Suprapubic skin (tissue), 4 donors: ENCODE measurements at regions not wholly inside any gene's neighbourhood (a gene's known extent, or its start where the extent isn't known, plus 50 kb on each side); places are given as distances from the start of the nearest gene placed in this dataset.

Experiments used
- DNase-seq, 2 donors: peaks; one replicate each; pipeline ENCODE4 v3.0.0-alpha.2; 2019; ENCODE audit warnings: low spot score in 2 of 2
- H3K27ac ChIP-seq: fragments of 200-600 bp; sonication (generic); one replicate; pipeline ENCODE4 v1.5.1; 2019
- H3K27me3 ChIP-seq: fragments of 200-600 bp; sonication (generic); one replicate; pipeline ENCODE4 v1.5.1; 2019
- H3K36me3 ChIP-seq: fragments of 200-600 bp; sonication (generic); one replicate; pipeline ENCODE4 v1.5.1; 2019
- H3K4me1 ChIP-seq: fragments of 200-600 bp; sonication (generic); one replicate; pipeline ENCODE4 v1.5.1; 2019
- H3K4me3 ChIP-seq: fragments of 200-600 bp; sonication (generic); one replicate; pipeline ENCODE4 v1.5.1; 2019; ENCODE audit warnings: mild to moderate bottlenecking
- H3K9me3 ChIP-seq: fragments of 200-600 bp; sonication (generic); one replicate; pipeline ENCODE4 v1.5.1; 2019
- EP300 ChIP-seq: sonication (generic); formaldehyde crosslinking; IDR thresholded peaks from one replicate; pipeline ENCODE4 v1.6.1; 2017; ENCODE audit warnings: antibody characterized with exemption
- POLR2A ChIP-seq, 2 donors: fragments of 450-650 bp; IDR thresholded peaks; one replicate each; pipeline ENCODE4 v1.6.1; 2017; ENCODE audit warnings: antibody characterized with exemption in 2 of 2, mild to moderate bottlenecking in 2 of 2, moderate library complexity in 2 of 2
- POLR2AphosphoS5 ChIP-seq, 3 donors: sonication (generic); formaldehyde crosslinking; IDR thresholded peaks; one replicate each; pipeline ENCODE4 v1.6.1; 2017; ENCODE audit warnings: antibody characterized with exemption in 3 of 3
- WGBS: methylation state at CpG from one replicate; pipeline ENCODE4 v1.1.5; 2018; 5-methylcytosine and 5-hydroxymethylcytosine counted together
- TF ChIP-seq, protein P1 (sequence below), 2 donors: fragments of 200-600 bp in 1 of 2; fragments of 450-650 bp in 1 of 2; sonication (generic) in 1 of 2; IDR thresholded peaks; one replicate each; pipeline ENCODE4 v1.5.1; 2016 to 2019; ENCODE audit warnings: antibody characterized with exemption in 2 of 2, mild to moderate bottlenecking in 1 of 2, moderate library complexity in 1 of 2

DNA sequence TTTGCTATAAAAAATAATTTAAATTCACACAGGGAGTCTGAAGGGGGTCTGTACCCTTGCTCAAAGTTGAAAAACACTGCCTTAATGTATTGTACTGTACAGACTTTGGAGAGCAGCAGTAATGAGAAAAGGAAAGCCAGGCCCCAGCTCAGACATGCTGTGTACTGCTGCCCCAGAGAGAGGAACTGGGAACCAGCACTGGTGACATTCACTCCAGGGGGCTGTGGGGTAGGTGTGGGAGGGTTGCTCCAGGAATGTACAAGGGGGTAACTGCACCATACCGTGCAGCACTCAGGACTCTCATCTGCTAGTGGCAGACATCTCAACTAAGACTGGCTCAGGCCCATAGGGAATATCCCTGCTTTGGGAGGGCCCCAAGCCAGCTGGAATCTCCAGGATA, 146.0 kb upstream of the RMP24 start:
- Histone ChIP-seq H3K4me1 (no peaks in the 10 kb centered on the region), H3K27me3 (no peaks in the 10 kb centered on the region), H3K9me3 (peaks cover 7% of the 10 kb centered on the region), H3K4me3 (no peak overlapping the region), H3K27ac (no peak overlapping the region), H3K36me3 (no peaks in the 10 kb centered on the region)
- 50% methylated on average over 1 of the region's 1 CpG for WGBS
- DNase-seq = no peak
- no peak for TF ChIP-seq POLR2AphosphoS5 (IDR thresholded peaks at IDR 0.05)
- TF ChIP-seq, protein P1, sequence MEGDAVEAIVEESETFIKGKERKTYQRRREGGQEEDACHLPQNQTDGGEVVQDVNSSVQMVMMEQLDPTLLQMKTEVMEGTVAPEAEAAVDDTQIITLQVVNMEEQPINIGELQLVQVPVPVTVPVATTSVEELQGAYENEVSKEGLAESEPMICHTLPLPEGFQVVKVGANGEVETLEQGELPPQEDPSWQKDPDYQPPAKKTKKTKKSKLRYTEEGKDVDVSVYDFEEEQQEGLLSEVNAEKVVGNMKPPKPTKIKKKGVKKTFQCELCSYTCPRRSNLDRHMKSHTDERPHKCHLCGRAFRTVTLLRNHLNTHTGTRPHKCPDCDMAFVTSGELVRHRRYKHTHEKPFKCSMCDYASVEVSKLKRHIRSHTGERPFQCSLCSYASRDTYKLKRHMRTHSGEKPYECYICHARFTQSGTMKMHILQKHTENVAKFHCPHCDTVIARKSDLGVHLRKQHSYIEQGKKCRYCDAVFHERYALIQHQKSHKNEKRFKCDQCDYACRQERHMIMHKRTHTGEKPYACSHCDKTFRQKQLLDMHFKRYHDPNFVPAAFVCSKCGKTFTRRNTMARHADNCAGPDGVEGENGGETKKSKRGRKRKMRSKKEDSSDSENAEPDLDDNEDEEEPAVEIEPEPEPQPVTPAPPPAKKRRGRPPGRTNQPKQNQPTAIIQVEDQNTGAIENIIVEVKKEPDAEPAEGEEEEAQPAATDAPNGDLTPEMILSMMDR (IDR thresholded peaks at IDR 0.05) = no peak
- no peak for TF ChIP-seq EP300
- TF ChIP-seq POLR2A (IDR thresholded peaks at IDR 0.05) = no peak

GRCh38 chr18:35827275-35827902, 145.1 kb upstream of the RMP24 start:
- Histone ChIP-seq H3K4me1 (no peaks in the 10 kb centered on the region), H3K4me3 (no peak overlapping the region), H3K36me3 (no peaks in the 10 kb centered on the region), H3K27ac (no peak overlapping the region), H3K27me3 (no peaks in the 10 kb centered on the region), H3K9me3 (peaks cover 7% of the 10 kb centered on the region)
- TF ChIP-seq POLR2A (IDR thresholded peaks at IDR 0.05) (no peak), EP300 (no peak), POLR2AphosphoS5 (IDR thresholded peaks at IDR 0.05) (no peak)
- TF ChIP-seq, protein P1 (IDR thresholded peaks at IDR 0.05) = no peak
- DNase-seq = no peak

- H3K27ac ChIP-seq = no peak overlapping the region
- H3K4me3 ChIP-seq = no peak overlapping the region
- no peaks in the 10 kb centered on the region for H3K27me3 ChIP-seq
- no peaks in the 10 kb centered on the region for H3K36me3 ChIP-seq
- TF ChIP-seq, protein P1 (IDR thresholded peaks at IDR 0.05) = no peak
- TF ChIP-seq POLR2AphosphoS5 (IDR thresholded peaks at IDR 0.05) (no peak), EP300 (no peak), POLR2A (IDR thresholded peaks at IDR 0.05) (no peak)
- no peaks in the 10 kb centered on the region for H3K4me1 ChIP-seq
- no peak for DNase-seq
- H3K9me3 ChIP-seq = peaks cover 7% of the 10 kb centered on the region
- 98% methylated on average over 2 of the region's 2 CpGs for WGBS
Measured at GRCh38 chr18:35827903-35828275, 144.6 kb upstream of the RMP24 start.

GRCh38 chr18:35828591-35828990, 143.9 kb upstream of the RMP24 start:
- no peak for TF ChIP-seq POLR2AphosphoS5 (IDR thresholded peaks at IDR 0.05)
- no peak for TF ChIP-seq POLR2A (IDR thresholded peaks at IDR 0.05)
- no peak for TF ChIP-seq EP300
- TF ChIP-seq, protein P1 (IDR thresholded peaks at IDR 0.05) = no peak
- 83% methylated on average over 2 of the region's 2 CpGs for WGBS
- H3K4me3 ChIP-seq = no peak overlapping the region
- no peaks in the 10 kb centered on the region for H3K4me1 ChIP-seq
- peaks cover 7% of the 10 kb centered on the region for H3K9me3 ChIP-seq
- H3K27ac ChIP-seq = no peak overlapping the region
- no peaks in the 10 kb centered on the region for H3K27me3 ChIP-seq
- H3K36me3 ChIP-seq = no peaks in the 10 kb centered on the region
- DNase-seq = no peak

DNA sequence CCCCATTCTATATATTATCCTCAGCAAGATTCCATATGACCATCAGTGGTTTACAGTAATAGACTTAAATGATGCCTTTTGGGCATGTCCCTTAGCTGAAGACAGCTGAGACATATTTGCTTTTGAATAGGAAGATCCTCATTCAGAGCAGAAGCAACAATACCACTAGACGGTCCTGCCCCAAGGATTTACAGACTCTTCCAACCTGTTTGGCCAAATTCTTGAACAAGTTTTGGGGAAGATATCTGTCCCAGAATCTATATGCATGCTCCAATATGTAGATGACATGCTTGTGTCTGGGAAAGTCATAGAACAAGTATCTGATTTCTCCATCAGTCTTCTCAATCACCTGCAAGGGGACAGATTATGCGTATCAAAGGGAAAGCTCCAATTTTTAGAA, 137.1 kb upstream of the RMP24 start:
- no peaks in the 10 kb centered on the region for H3K36me3 ChIP-seq
- H3K4me3 ChIP-seq = no peak overlapping the region
- H3K27ac ChIP-seq = no peak overlapping the region
- H3K27me3 ChIP-seq = no peaks in the 10 kb centered on the region
- peaks cover 10% of the 10 kb centered on the region for H3K4me1 ChIP-seq
- DNase-seq = no peak
- 29% methylated on average over 2 of the region's 2 CpGs for WGBS
- H3K9me3 ChIP-seq = no peaks in the 10 kb centered on the region
- TF ChIP-seq POLR2AphosphoS5 (IDR thresholded peaks at IDR 0.05) (no peak), EP300 (no peak), POLR2A (IDR thresholded peaks at IDR 0.05) (no peak)
- TF ChIP-seq, protein P1 (IDR thresholded peaks at IDR 0.05) = no peak
